DND-41 (cell line): ENCODE measurements at regions not wholly inside any gene's neighbourhood (a gene's known extent, or its start where the extent isn't known, plus 50 kb on each side); places are given as distances from the start of the nearest gene placed in this dataset.

Experiments used
- ATAC-seq: fragments of 200-7000 bp; cut with Tn5 transposase; 3 replicates; pipeline ENCODE4 v1.9.1; 2021; ENCODE audit warnings: low read depth; ENCODE audit not compliant: insufficient read depth
- DNase-seq: peaks from one replicate; pipeline ENCODE4 v3.0.0-alpha.2; 2020
- H2AFZ ChIP-seq: 2 replicates; pipeline ENCODE4 v1.6.0; 2012; ENCODE audit warnings: low read depth, low read length
- H3K27ac ChIP-seq: 2 replicates; pipeline ENCODE4 v1.5.1; 2012; ENCODE audit warnings: low read length, inconsistent platforms
- H3K27me3 ChIP-seq: fragments of 200-600 bp; sonication (generic); 2 replicates; pipeline ENCODE4 v1.6.0; 2012; ENCODE audit warnings: low read length, mild to moderate bottlenecking, inconsistent platforms; ENCODE audit not compliant: insufficient read depth, poor library complexity
- H3K36me3 ChIP-seq: 2 replicates; pipeline ENCODE4 v1.5.1; 2012; ENCODE audit warnings: low read length, inconsistent platforms; ENCODE audit not compliant: insufficient read depth
- H3K4me1 ChIP-seq: 2 replicates; pipeline ENCODE4 v1.5.1; 2012; ENCODE audit warnings: mild to moderate bottlenecking, low read length; ENCODE audit not compliant: insufficient read depth
- H3K4me2 ChIP-seq: 2 replicates; pipeline ENCODE4 v1.6.0; 2012; ENCODE audit warnings: mild to moderate bottlenecking, moderate library complexity, low read length, inconsistent platforms; ENCODE audit not compliant: insufficient read depth
- H3K4me3 ChIP-seq, 2 experiments: fragments of 200-600 bp in 1 of 2; shearing (Covaris generic) in 1 of 2; 2 replicates each; pipeline ENCODE4 v1.5.1; 2012 to 2016; ENCODE audit warnings: inconsistent platforms in 2 of 2, low read length in 2 of 2, mild to moderate bottlenecking in 2 of 2, low read depth in 1 of 2, moderate library complexity in 1 of 2
- H3K79me2 ChIP-seq: 2 replicates; pipeline ENCODE4 v1.6.0; 2012; ENCODE audit warnings: low read length, inconsistent platforms; ENCODE audit not compliant: insufficient read depth
- H3K9ac ChIP-seq: 2 replicates; pipeline ENCODE4 v1.6.0; 2012; ENCODE audit warnings: low read depth, mild to moderate bottlenecking, inconsistent platforms, low read length, moderate library complexity
- H3K9me3 ChIP-seq: 2 replicates; pipeline ENCODE4 v1.5.1; 2012; ENCODE audit warnings: low read length, moderate library complexity, mild to moderate bottlenecking, inconsistent platforms; ENCODE audit not compliant: insufficient read depth, severe bottlenecking
- H4K20me1 ChIP-seq: 2 replicates; pipeline ENCODE4 v1.6.0; 2012; ENCODE audit warnings: low read length; ENCODE audit not compliant: insufficient read depth
- EZH2 ChIP-seq: IDR thresholded peaks from 3 replicates; pipeline ENCODE4 v1.6.1; 2012; ENCODE audit warnings: borderline replicate concordance, low read depth, mild to moderate bottlenecking, moderate library complexity, low read length, inconsistent platforms; ENCODE audit not compliant: severe bottlenecking
- TF ChIP-seq, protein P1 (sequence below): IDR thresholded peaks from 2 replicates; pipeline ENCODE4 v1.5.1; 2012; ENCODE audit warnings: borderline replicate concordance, low read length, moderate library complexity, mild to moderate bottlenecking; ENCODE audit not compliant: poor library complexity, severe bottlenecking; ENCODE audit errors: extremely low read depth

DNA sequence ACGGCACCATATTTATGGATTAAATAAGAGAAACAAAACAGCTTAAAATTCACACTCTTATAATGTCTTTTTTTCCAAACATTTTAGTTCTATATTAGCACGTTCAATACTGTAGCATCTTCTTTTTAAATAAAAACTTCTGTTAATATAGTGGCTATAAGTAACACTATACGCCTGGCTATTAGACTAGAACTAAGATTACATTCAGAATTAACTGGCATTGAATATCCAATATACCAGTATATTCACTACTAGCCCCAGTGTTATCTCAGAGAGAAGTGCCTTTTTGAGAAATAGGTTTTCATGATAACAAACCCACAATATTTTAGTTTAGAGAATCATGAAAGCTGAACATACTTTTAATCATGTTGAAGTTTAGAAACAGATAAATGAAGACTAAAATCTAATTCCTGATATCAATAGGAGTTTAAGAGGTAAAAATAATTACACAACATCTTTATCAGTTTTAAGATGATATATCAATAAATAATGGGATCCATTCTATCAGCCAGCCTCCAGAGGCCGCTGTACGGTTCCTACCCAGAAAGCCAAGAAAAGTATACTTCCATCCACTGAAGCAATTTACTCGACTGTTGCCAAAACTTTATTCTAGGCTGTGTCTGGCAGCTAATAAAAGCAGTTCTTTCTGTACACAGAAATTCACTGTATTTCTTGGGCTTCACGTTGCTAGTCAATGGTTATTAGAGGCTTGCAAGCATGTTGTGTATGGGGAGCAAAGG, 1113.4 kb upstream of the MIR17HG start:
- H3K9me3 ChIP-seq = peaks cover 3% of the 10 kb centered on the region
- no peaks in the 10 kb centered on the region for H4K20me1 ChIP-seq
- ATAC-seq = no peak
- DNase-seq = no peak
- H3K27ac ChIP-seq = no peak overlapping the region
- no peak overlapping the region for H3K4me3 ChIP-seq
- no peak overlapping the region for H3K4me2 ChIP-seq
- TF ChIP-seq, protein P1, sequence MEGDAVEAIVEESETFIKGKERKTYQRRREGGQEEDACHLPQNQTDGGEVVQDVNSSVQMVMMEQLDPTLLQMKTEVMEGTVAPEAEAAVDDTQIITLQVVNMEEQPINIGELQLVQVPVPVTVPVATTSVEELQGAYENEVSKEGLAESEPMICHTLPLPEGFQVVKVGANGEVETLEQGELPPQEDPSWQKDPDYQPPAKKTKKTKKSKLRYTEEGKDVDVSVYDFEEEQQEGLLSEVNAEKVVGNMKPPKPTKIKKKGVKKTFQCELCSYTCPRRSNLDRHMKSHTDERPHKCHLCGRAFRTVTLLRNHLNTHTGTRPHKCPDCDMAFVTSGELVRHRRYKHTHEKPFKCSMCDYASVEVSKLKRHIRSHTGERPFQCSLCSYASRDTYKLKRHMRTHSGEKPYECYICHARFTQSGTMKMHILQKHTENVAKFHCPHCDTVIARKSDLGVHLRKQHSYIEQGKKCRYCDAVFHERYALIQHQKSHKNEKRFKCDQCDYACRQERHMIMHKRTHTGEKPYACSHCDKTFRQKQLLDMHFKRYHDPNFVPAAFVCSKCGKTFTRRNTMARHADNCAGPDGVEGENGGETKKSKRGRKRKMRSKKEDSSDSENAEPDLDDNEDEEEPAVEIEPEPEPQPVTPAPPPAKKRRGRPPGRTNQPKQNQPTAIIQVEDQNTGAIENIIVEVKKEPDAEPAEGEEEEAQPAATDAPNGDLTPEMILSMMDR = no peak
- TF ChIP-seq EZH2 = no peak
- H3K9ac ChIP-seq = no peak overlapping the region
- H3K4me1 ChIP-seq = no peaks in the 10 kb centered on the region
- no peak overlapping the region for H2AFZ ChIP-seq
- H3K27me3 ChIP-seq = no peaks in the 10 kb centered on the region
- no peaks in the 10 kb centered on the region for H3K36me3 ChIP-seq
- no peaks in the 10 kb centered on the region for H3K79me2 ChIP-seq

DNA sequence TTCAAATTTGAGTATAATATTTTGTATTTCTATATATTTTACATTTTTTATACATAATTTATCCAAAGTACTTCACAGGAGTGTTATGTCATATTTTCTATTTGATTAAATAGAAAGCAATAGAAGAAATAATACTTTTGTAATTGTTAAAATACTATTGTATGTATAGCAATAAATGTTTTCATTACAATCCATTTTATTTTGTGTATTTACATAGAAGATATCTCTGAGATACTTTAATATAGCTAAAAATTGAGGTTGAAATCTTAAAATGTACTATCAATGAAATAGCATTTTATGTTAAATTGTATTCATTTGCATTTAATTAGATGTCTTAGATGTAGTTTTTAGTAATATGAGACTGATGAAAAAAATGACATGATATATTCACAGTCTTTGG, 1109.6 kb upstream of the MIR17HG start:
- Histone ChIP-seq H3K4me2 (no peak overlapping the region), H3K9ac (no peak overlapping the region), H3K9me3 (no peaks in the 10 kb centered on the region), H3K27me3 (no peaks in the 10 kb centered on the region), H4K20me1 (no peaks in the 10 kb centered on the region), H3K4me1 (no peaks in the 10 kb centered on the region), H2AFZ (no peak overlapping the region), H3K27ac (no peak overlapping the region), H3K4me3 (no peak overlapping the region), H3K79me2 (no peaks in the 10 kb centered on the region), H3K36me3 (no peaks in the 10 kb centered on the region)
- DNase-seq = no peak
- TF ChIP-seq, protein P1 = no peak
- TF ChIP-seq EZH2 = no peak
- ATAC-seq = no peak

DNA sequence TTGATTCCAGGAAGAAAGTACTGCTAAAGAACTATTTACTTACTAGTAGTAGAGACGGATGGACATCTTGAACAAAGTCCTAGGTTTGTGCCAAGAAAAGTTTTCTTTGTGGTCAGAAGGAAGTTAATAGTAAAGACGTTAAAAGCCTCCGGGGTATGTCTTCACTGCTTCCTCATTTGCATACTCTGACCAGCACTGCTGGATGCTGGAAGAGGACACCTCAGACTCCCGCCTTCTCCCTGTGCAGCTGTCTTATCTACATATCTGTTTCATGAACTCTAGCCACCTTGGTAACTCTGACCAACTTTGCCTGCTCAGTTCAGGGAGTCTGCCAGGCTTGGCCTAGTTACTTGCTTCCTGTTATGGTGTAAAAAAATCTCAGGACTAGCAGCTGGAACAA, 1109.1 kb upstream of the MIR17HG start:
- no peak overlapping the region for H3K9ac ChIP-seq
- TF ChIP-seq EZH2 = no peak
- TF ChIP-seq, protein P1 = no peak
- H2AFZ ChIP-seq = no peak overlapping the region
- no peaks in the 10 kb centered on the region for H4K20me1 ChIP-seq
- no peak overlapping the region for H3K4me2 ChIP-seq
- H3K4me1 ChIP-seq = no peaks in the 10 kb centered on the region
- H3K9me3 ChIP-seq = no peaks in the 10 kb centered on the region
- H3K27ac ChIP-seq = no peak overlapping the region
- no peaks in the 10 kb centered on the region for H3K36me3 ChIP-seq
- H3K79me2 ChIP-seq = no peaks in the 10 kb centered on the region
- ATAC-seq (no peak), DNase-seq (no peak)
- no peaks in the 10 kb centered on the region for H3K27me3 ChIP-seq
- H3K4me3 ChIP-seq = no peak overlapping the region

DNA sequence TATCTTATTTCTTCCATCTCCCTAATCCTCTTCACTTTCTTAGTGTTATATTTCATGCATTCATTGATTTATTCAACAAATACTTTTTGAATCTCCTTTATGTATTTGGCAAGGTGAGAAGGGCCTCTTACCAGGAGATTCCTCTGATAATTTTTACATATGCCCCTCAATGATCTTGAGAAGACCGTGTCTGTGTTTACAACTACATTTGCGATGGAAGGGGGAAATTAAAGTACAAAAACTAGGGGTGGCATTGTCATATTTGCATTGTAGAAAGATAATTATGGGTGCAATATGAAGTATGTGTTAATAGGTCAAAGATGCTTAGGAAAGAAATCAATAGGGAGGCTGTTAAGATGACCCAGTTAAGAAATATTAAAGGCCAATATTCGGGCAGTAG, 1108.4 kb upstream of the MIR17HG start:
- Histone ChIP-seq H3K36me3 (no peaks in the 10 kb centered on the region), H3K79me2 (no peaks in the 10 kb centered on the region), H3K4me2 (no peak overlapping the region), H3K4me3 (no peak overlapping the region), H3K4me1 (no peaks in the 10 kb centered on the region), H2AFZ (no peak overlapping the region), H3K27ac (no peak overlapping the region), H3K9me3 (no peaks in the 10 kb centered on the region), H4K20me1 (no peaks in the 10 kb centered on the region), H3K27me3 (no peaks in the 10 kb centered on the region), H3K9ac (no peak overlapping the region)
- no peak for DNase-seq
- TF ChIP-seq, protein P1 = no peak
- no peak for TF ChIP-seq EZH2
- no peak for ATAC-seq
